HCT116 (cell line): ENCODE measurements at regions not wholly inside any gene's neighbourhood (a gene's known extent, or its start where the extent isn't known, plus 50 kb on each side); places are given as distances from the start of the nearest gene placed in this dataset.
"Not testable (repeated sequence)": the region's sequence is repeated elsewhere in the genome, so short reads cannot be mapped to it uniquely, and the experiment has no call there.

ENCODE experiments used
- ATAC-seq: fragments of 200-7000 bp; cut with Tn5 transposase; 2 replicates; pipeline ENCODE4 v1.9.1; 2020; ENCODE audit warnings: mild to moderate bottlenecking, moderate library complexity
- BruUV-seq: library from RNA; stranded (reverse); fragments of 400-500 nt; replicated peaks from 2 replicates; lab custom pipeline; 2021; lab: Mats Ljungman, UMichigan
- CTCF ChIA-PET: fragments of 300-600 bp; sonication (Branson Sonifier 250); formaldehyde crosslinking; loops from one replicate; lab custom pipeline; 2021; ENCODE audit warnings: antibody characterized with exemption; lab: Charles Lee
- POLR2A ChIA-PET: fragments of 300-600, 350-600 bp; sonication (Branson Sonifier 250); formaldehyde crosslinking; loops from one replicate; lab custom pipeline; 2021; ENCODE audit warnings: antibody characterized with exemption; lab: Charles Lee
- RAD21 ChIA-PET, 2 experiments: fragments of 300-600 bp; sonication (Branson Sonifier 250); formaldehyde crosslinking; loops; one replicate each; lab custom pipeline; 2023; ENCODE audit warnings: low total read pairs in 2 of 2; ENCODE audit not compliant: uncharacterized antibody in 2 of 2, unreplicated experiment in 2 of 2, low non-redundant PET in 1 of 2; lab: Charles Lee
- DNase-seq: peaks from one replicate; pipeline ENCODE4 v3.0.0-alpha.2; 2010; ENCODE audit warnings: low read depth, low spot score
- H2AFZ ChIP-seq: fragments of 200-600 bp; shearing (Covaris generic), sonication (generic); 2 replicates; pipeline ENCODE4 v1.6.1; 2017; ENCODE audit warnings: low read depth, mixed run types, mixed read lengths, antibody characterized with exemption, low read length; ENCODE audit not compliant: poor library complexity, severe bottlenecking
- H3K27ac ChIP-seq: 2 replicates; pipeline ENCODE4 v1.5.1; 2012; ENCODE audit warnings: low read depth, low read length
- H3K27me3 ChIP-seq: fragments of 200-600 bp; sonication (generic); 2 replicates; pipeline ENCODE4 v1.6.1; 2016; ENCODE audit warnings: mixed run types, low read length, mixed read lengths; ENCODE audit not compliant: insufficient read depth
- H3K36me3 ChIP-seq, 2 experiments: fragments of 200-500 bp in 1 of 2; fragments of 200-600 bp in 1 of 2; sonication (Bioruptor generic) in 1 of 2; sonication (generic) in 1 of 2; 2 replicates each; pipeline versions ENCODE4 v1.5.1 to v1.6.1; 2014 to 2016; ENCODE audit warnings: low read length in 2 of 2, inconsistent platforms in 1 of 2, mixed read lengths in 1 of 2, mixed run types in 1 of 2; ENCODE audit not compliant: insufficient read depth in 2 of 2, control insufficient read depth in 1 of 2
- H3K4me1 ChIP-seq, 2 experiments: fragments of 200-600 bp in 1 of 2; sonication (generic) in 1 of 2; 2 replicates each; pipeline versions ENCODE4 v1.5.1 to v1.6.1; 2012 to 2017; ENCODE audit warnings: low read length in 2 of 2, inconsistent platforms in 1 of 2, mild to moderate bottlenecking in 1 of 2, mixed read lengths in 1 of 2, mixed run types in 1 of 2, moderate library complexity in 1 of 2; ENCODE audit not compliant: insufficient read depth in 2 of 2, control insufficient read depth in 1 of 2
- H3K4me2 ChIP-seq: fragments of 200-600 bp; sonication (generic); 2 replicates; pipeline ENCODE4 v1.6.1; 2017; ENCODE audit warnings: mixed run types, low read length, mixed read lengths
- H3K4me3 ChIP-seq, 2 experiments: fragments of 200-600 bp in 1 of 2; sonication (generic) in 1 of 2; replicated peaks in 1 of 2; 2 replicates each; pipeline ENCODE4 v1.5.1; 2011 to 2016; ENCODE audit warnings: low read length in 2 of 2, control low read depth in 1 of 2, low read depth in 1 of 2, mild to moderate bottlenecking in 1 of 2, mixed read lengths in 1 of 2, mixed run types in 1 of 2
- H3K79me2 ChIP-seq: fragments of 200-600 bp; sonication (generic); 2 replicates; pipeline ENCODE4 v1.6.1; 2017; ENCODE audit warnings: mild to moderate bottlenecking, mixed run types, low read length, moderate library complexity, mixed read lengths; ENCODE audit not compliant: insufficient read depth
- H3K9ac ChIP-seq: fragments of 200-600 bp; sonication (generic); 2 replicates; pipeline ENCODE4 v1.6.1; 2016; ENCODE audit warnings: low read length, mixed read lengths
- H3K9me2 ChIP-seq: fragments of 200-600 bp; sonication (generic), shearing (Covaris generic); 2 replicates; pipeline ENCODE4 v1.6.1; 2017; ENCODE audit warnings: mixed run types, mild to moderate bottlenecking, moderate library complexity; ENCODE audit not compliant: insufficient read depth
- H3K9me3 ChIP-seq, 2 experiments: fragments of 200-500 bp in 1 of 2; fragments of 200-600 bp in 1 of 2; sonication (Bioruptor generic) in 1 of 2; sonication (generic) in 1 of 2; 2 replicates each; pipeline ENCODE4 v1.6.1; 2014 to 2017; ENCODE audit warnings: low read length in 2 of 2, mixed read lengths in 2 of 2, inconsistent platforms in 1 of 2, low read depth in 1 of 2, mild to moderate bottlenecking in 1 of 2, mixed run types in 1 of 2, moderate library complexity in 1 of 2; ENCODE audit not compliant: control insufficient read depth in 1 of 2, insufficient read depth in 1 of 2
- H4K20me1 ChIP-seq: fragments of 200-600 bp; sonication (generic), shearing (Covaris generic); 2 replicates; pipeline ENCODE4 v1.6.1; 2017; ENCODE audit warnings: mixed run types, mild to moderate bottlenecking, moderate library complexity; ENCODE audit not compliant: insufficient read depth
- intact Hi-C: fragments of 100-400 bp; cut with micrococcal nuclease; formaldehyde crosslinking; loops from 2 replicates; pipeline ENCODE4 v1.10.0; 2022

- H3K36me3 ChIP-seq, H4K20me1 ChIP-seq, H3K9ac ChIP-seq, H3K27ac ChIP-seq, CTCF ChIA-PET, H3K27me3 ChIP-seq, POLR2A ChIA-PET, DNase-seq, H3K4me3 ChIP-seq, H2AFZ ChIP-seq, H3K9me2 ChIP-seq, H3K4me2 ChIP-seq, intact Hi-C loops, H3K9me3 ChIP-seq, ATAC-seq, H3K79me2 ChIP-seq, H3K4me1 ChIP-seq, RAD21 ChIA-PET, BruUV-seq: not testable (repeated sequence)
Measured at GRCh38 chr15:30500511-30500910, 51.3 kb upstream of the GOLGA8Q start.
